ENCODE measurements at regions not wholly inside any gene's neighbourhood (a gene's known extent, or its start where the extent isn't known, plus 50 kb on each side); places are given as distances from the start of the nearest gene placed in this dataset.
"Not testable (repeated sequence)": the region's sequence is repeated elsewhere in the genome, so short reads cannot be mapped to it uniquely, and the experiment has no call there.

- no peak for DNase-seq
These were observed 127.6 kb downstream of the XCL2 start for GRCh38 chr1:168416220-168416619.

GRCh38 chr1:168414914-168415313, 128.9 kb downstream of the XCL2 start:
- no peak for DNase-seq

- no peak for DNase-seq
These were observed 129.8 kb downstream of the TBX19 start for GRCh38 chr1:168410464-168410863.

- no peak for DNase-seq
These were observed 128.2 kb downstream of the TBX19 start for GRCh38 chr1:168408884-168409283.

- no peak for DNase-seq
These were observed 127.8 kb downstream of the TBX19 start for GRCh38 chr1:168408539-168408865.

GRCh38 chr1:168407832-168408538, 127.3 kb downstream of the TBX19 start:
- no peak for DNase-seq

- DNase-seq: no peak
These were observed 125.4 kb downstream of the TBX19 start for GRCh38 chr1:168405906-168406549.

- no peak for DNase-seq
These were observed 122.5 kb downstream of the TBX19 start for GRCh38 chr1:168403140-168403539.

- DNase-seq: not testable (repeated sequence)
These were observed 121.8 kb downstream of the TBX19 start for GRCh38 chr1:168402466-168402865.

GRCh38 chr1:168401341-168401740, 120.7 kb downstream of the TBX19 start:
- DNase-seq: no peak

- no peak for DNase-seq
These were observed 119.5 kb downstream of the TBX19 start for GRCh38 chr1:168400139-168400538.

GRCh38 chr1:168397806-168398205, 117.1 kb downstream of the TBX19 start:
- DNase-seq: no peak

GRCh38 chr1:168396940-168397684, 116.4 kb downstream of the TBX19 start:
- DNase-seq: no peak

GRCh38 chr1:168396508-168396907, 115.8 kb downstream of the TBX19 start:
- no peak for DNase-seq

- no peak for DNase-seq
These were observed 114.2 kb downstream of the TBX19 start for GRCh38 chr1:168394858-168395257.

- no peak for DNase-seq
These were observed 112.4 kb downstream of the TBX19 start for GRCh38 chr1:168392958-168393549.

- no peak for DNase-seq
These were observed 111.4 kb downstream of the TBX19 start for GRCh38 chr1:168391851-168392681.

GRCh38 chr1:168390271-168390670, 109.6 kb downstream of the TBX19 start:
- no peak for DNase-seq

- no peak for DNase-seq
These were observed 107.4 kb downstream of the TBX19 start for GRCh38 chr1:168387781-168388760.

- DNase-seq: no peak
These were observed 106.4 kb downstream of the TBX19 start for GRCh38 chr1:168386949-168387586.

- DNase-seq: no peak
These were observed 105.8 kb downstream of the TBX19 start for GRCh38 chr1:168386492-168386891.

Measured in NCI-H1930 (cell line).